ENCODE measurements at regions not wholly inside any gene's neighbourhood (a gene's known extent, or its start where the extent isn't known, plus 50 kb on each side); places are given as distances from the start of the nearest gene placed in this dataset.
"Not testable (repeated sequence)": the region's sequence is repeated elsewhere in the genome, so short reads cannot be mapped to it uniquely, and the experiment has no call there.

DNA sequence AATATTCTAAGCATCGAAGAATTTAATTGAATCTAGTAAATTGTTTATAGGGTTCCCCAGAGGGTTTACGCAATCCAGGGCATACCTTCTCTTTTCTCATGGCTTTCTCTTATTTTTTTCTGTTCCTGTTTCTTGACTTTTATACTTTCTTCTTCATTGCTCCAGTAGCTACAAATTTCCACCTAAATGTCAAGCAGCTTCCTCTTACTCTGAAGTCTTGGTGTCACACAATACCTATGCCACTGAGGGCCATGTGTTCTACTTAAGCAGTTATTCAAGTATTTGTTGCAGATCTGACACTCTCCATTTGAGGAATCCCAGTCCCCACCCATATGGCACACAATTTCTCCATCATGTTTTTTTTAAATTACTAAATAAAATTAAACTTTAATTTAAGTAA, 343.1 kb upstream of the MBL2 start:
- no peak for DNase-seq (ENCODE audit: extremely low spot score, insufficient read length, low read depth)
- no peak for FAIRE-seq

DNA sequence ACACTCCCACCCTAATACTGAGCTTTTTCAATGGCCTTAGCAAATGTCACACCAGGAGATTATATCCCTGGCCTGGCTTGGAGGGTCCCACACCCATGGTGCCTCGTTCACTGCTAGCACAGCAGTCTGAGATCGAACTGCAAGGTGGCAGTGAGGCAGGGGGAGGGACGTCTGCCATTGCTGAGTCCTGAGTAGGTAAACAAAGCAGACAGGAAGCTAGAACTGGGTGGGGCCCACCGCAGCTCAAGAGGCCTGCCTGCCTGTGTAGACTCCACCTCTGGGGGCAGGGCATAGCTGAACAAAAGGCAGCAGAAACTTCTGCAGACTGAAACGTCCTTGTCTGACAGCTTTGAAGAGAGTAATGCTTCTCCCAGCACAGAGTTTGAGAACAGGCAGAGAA, 338.9 kb upstream of the MBL2 start:
- DNase-seq (ENCODE audit: extremely low spot score, insufficient read length, low read depth): no peak
- no peak for FAIRE-seq

DNA sequence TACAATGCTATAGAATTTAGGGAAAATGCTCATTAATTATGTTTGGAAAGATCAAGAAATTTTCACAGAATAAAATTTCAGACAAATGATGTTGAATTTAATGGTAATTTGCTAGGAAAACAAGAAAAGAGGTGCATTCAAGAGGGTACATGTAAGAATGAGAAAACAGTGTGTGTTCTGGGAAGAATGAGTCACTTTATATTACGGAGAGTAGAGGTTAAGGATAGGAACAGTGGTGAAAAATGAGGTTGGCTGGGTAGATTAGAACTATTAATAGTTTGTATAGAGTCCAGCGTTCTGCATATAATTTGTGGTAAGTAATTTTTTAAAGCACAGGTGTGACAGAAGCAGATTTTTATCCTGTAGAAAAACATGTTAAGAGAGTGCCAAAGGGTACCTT, 336.7 kb upstream of the MBL2 start:
- FAIRE-seq: no peak

DNA sequence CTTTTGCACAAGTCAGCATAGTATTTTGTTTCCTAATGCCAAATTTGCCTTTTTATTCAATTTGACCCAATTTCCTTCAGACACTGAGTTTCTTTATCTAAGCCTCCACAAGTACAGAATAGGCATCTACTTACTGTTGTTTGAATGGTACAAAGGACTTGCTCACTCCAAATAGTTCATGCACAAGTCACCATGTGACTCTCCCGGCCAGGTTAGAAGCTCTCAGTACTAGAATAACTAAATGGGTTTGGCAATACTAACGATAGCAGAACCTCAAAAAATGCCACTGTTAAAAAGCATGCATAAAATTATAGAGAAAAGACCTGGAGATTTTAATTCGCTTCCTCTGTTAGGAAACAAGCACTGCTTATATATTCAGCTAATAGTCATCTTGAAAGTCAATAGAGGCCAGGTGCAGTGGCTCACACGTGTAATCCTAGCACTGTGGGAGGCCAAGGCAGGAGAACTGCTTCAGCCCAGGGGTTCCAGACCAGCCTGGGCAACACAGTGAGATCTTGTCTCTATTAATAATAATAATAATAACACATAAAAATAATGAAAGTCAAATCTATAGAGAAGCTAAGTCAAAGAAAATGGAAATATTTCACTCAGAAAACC, 335.8 kb upstream of the MBL2 start:
- FAIRE-seq (no peak), DNase-seq (ENCODE audit: extremely low spot score, insufficient read length, low read depth) (no peak)

More for the DNA sequence above, 336.7 kb upstream of the MBL2 start:
- no peak for DNase-seq (ENCODE audit: extremely low spot score, insufficient read length, low read depth)

DNA sequence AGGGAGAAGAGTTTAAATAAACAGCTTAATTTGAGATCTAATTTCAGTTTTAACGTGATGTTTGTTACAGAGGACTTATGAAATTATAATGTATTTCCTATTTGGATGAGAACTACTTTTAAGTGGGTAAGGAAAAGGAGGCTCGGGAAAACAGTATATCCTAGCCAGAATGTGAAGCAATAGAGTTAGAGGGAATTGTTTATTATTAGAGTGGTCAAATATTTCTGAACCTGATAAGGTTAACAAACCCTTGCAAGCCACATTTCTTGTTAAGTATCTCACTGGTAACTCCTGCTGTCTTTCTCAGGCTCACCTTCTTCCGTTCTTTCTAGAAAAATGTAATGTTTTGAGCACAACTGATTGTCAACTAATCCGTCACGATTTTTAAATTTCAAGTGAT, 335.1 kb upstream of the MBL2 start:
- no peak for FAIRE-seq

DNA sequence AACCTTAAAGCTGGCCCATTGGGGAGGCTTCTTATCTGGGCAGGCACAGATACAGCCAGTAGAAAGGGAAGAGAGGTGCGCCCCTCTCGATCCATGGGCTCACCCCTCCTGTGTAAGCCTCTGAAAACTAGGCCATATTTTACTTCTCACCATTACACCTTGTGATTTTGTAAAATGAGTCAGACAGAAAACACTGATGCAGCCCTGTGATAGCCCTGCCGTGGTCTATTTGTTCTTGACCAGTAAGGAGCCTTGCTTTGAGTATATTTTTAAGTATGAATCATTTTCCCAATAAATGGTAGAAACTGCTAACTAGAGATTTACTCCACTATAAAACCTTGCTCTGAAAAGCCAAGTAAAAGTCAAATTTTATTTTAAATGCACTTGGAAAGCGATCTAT, 329.8 kb upstream of the MBL2 start:
- DNase-seq (ENCODE audit: extremely low spot score, insufficient read length, low read depth) (no peak), FAIRE-seq (no peak)

More for the DNA sequence above, 335.1 kb upstream of the MBL2 start:
- DNase-seq (ENCODE audit: extremely low spot score, insufficient read length, low read depth): no peak

DNA sequence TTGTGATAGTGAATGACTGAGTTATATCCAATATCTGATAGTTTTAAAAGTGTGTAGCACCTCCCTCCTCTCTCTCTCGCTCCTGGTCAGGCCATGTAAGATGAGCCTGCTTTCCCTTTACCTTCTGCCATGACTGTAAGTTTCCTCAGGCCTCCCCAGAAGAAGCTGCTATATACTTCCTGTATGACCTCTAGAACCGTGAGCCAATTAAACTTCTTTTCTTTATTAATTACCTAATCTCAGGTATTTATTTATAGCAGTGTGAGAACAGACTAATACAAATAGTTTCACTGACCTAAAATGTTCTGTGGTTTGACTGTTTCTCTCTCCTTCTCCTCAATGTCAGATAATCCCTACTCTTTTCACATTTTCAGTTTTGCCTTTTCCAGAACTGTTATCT, 321.3 kb upstream of the MBL2 start:
- DNase-seq (ENCODE audit: extremely low spot score, insufficient read length, low read depth) (no peak), FAIRE-seq (no peak)

DNA sequence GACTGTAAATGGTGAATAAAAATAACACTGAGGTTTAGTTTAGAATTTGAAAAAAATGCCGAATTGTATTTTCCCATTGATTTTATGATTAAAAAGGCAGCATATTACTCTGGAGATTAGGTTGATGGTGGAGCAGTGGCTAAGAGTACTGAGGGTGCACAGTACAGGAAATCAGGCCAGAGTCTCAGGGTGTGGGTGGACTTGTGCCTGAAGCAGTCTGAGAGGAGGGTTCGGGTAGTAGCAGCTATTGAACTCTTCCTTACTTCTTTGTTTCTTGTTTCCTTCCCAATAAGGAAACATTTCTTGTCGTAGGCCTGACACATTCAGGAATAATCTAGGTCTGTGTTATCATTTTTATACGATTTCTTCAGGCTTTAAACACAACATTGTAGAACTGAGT, 319.0 kb upstream of the MBL2 start:
- DNase-seq (ENCODE audit: extremely low spot score, insufficient read length, low read depth) (no peak), FAIRE-seq (no peak)

DNA sequence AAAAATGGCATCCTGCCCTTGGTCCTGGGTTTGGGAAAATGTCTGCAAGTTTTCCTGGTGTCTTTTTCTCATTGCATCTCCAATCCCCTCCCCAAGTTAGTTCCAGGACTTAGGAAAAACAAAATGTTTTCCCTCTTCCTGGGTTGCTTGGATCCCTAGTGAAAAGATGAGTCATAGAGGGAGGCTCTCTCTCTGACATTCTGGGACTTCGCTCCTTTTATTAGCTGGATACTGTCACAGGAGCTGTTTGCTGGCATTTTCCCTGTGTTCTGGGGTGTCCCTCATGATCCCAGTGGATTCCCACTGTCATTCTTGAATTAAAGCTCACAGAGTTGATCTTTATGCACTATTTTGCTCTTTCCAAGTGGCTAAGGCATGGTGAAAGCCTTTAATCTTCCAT, 316.4 kb upstream of the MBL2 start:
- no peak for DNase-seq (ENCODE audit: extremely low spot score, insufficient read length, low read depth)
- no peak for FAIRE-seq

DNA sequence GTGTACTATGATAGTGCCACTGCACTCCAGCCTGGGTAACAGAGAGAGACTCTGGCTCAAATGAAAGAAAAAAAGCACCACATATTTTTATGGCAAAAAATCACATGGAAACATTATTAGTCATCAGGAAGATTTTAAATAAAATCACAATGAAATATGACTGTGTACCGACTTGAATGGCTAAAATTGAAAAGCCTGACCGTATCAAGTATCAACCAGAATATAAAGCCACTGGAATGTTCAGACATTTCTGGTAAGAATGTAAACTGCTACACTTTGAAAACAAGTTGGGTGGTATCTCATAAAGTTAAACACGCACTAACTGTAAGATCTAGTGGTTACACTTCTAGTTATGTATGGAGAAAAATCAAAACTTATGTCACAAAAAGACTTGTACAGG, 306.7 kb upstream of the MBL2 start:
- no peak for DNase-seq (ENCODE audit: extremely low spot score, insufficient read length, low read depth)
- no peak for FAIRE-seq

DNA sequence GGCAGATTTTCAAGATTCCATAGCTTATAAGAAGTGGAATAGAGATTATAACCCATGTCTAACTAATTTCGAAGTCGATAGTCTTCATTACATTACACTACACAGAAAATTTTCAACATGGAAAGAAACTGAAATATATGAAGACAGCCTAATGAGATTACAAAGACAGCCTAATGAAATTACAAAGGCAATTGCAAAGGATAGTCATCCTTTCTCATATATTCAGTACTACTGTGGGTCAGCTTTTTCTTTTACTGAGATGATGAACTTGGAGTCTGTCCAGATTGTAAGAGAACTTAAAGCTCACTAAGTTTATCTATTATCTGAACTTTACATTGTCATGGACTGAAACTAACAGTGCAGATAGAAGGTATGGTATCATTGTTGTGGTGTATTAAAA, 304.4 kb upstream of the MBL2 start:
- DNase-seq (ENCODE audit: extremely low spot score, insufficient read length, low read depth) (no peak), FAIRE-seq (no peak)

DNA sequence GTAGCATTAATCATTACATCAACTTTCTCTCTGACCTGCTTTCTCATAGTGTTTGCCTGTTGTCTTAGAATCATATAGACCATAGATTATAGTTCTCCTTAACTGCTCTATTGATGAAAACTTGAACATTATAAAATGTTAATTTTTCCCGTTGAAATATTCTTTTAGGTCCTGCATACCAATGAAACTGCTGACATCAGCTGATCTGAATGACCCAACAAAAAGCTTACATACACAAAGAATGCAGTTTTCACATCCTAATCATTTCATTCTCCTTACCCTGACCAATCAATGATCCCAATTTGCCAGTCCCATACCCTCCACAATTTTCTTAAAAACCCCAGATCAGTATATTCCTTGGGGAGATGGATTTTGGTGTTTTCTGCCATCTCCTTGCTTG, 302.9 kb upstream of the MBL2 start:
- DNase-seq (ENCODE audit: extremely low spot score, insufficient read length, low read depth) (no peak), FAIRE-seq (no peak)

DNA sequence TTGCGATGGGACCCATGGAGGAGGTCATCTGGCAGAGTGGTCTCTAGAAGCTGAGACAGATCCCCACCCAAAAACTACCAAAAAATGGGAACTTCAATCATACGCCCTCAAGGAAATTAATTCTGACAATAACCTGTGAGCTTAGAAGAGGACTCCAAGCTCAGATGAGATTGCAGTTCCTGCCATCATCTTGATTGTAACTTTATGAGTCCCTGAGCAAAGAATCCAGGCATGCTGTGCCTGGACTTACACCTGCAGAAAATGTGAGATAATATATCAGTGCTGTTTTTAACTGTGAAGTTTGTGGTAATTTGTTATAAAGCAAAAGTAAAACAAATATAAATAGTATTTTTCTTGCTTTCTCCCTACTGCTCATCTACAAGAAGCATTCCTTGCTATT, 299.6 kb upstream of the MBL2 start:
- FAIRE-seq: no peak
- no peak for DNase-seq (ENCODE audit: extremely low spot score, insufficient read length, low read depth)

DNA sequence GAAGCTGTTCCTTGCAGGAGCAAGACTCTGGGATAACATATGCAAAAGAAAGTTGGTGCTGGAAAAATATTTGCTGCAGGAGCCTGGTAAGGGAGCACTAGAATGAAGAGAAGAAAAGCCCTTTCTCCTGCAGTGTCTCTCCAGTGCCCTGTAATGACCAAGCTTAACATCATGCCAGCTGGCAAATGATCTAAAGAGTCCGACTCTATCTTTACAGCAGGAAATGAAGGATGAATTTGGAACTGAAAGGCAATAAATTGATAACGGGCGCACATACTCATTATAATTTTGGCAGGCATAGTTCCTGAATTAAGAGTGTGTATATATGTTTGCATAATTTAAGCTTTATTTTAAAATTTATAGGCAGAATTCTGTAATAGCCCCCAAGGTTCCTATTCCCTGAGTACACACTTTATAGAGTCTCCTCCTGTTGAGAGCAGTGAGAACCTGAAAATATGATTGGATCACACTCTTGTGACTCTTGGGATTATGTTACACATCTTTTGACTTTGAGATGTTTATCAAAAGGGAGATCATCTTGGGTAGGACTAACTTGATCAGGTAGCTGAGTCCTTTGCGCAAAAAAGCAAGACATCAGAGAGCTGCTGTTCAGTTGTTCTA, 299.0 kb upstream of the MBL2 start:
- no peak for FAIRE-seq

DNA sequence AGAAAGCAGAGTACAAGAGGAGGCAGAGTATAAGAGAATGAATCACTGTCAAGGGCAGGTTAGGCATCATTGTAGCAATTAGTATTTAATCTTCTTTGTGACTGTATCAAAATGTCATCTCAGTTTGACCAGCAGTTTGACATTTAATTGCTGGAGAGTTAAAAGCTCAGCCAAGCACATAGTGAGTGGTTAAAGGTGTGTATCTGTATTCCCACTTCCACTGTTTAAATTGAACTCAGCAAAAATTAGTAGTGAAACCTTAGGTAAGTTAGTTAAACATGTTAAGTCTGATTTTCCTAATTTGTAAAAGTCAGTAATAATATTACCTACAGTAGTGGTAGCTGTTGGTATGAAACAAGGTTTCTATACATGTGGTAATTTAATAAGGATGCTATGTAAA, 296.4 kb upstream of the MBL2 start:
- DNase-seq (ENCODE audit: extremely low spot score, insufficient read length, low read depth) (no peak), FAIRE-seq (no peak)

More for the DNA sequence above, 299.0 kb upstream of the MBL2 start:
- DNase-seq (ENCODE audit: extremely low spot score, insufficient read length, low read depth): no peak

DNA sequence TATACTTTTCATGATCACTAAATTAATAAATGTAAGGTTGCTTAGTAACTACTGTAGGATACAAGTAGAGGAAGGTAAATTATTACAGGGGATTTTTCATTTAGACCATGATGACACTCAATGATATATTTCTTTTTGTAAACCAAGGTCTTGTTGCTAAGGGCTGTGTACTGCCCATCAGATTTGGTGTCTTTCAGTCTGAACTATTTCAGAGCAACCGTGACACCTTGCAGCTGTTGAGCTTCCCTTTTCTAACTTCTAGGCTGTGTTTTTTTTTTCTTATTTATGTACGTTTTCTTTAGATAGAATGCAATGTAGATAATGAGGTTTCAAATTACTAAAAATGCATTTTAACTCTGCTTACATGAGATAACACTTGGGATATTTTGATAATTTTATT, 292.0 kb upstream of the MBL2 start:
- FAIRE-seq (no peak), DNase-seq (ENCODE audit: extremely low spot score, insufficient read length, low read depth) (no peak)

DNA sequence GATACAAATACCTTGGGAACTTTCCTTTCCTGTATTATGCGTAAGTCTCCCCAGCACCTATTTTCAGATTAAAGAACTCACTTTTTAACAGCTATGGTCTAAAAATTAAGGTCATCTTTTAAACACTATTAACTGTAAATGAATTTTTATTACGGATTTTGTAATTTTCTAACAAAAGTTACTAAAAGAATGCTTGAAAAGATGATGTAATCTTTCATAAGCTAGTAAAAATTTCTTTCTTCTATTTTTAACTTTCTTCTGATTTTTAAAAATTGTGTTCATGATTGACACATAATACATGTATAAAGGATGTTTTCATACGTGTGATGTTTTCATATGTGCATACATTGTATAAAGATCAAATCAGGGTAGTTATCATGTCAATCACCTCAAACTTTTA, 291.2 kb upstream of the MBL2 start:
- FAIRE-seq: no peak
- no peak for DNase-seq (ENCODE audit: extremely low spot score, insufficient read length, low read depth)

DNA sequence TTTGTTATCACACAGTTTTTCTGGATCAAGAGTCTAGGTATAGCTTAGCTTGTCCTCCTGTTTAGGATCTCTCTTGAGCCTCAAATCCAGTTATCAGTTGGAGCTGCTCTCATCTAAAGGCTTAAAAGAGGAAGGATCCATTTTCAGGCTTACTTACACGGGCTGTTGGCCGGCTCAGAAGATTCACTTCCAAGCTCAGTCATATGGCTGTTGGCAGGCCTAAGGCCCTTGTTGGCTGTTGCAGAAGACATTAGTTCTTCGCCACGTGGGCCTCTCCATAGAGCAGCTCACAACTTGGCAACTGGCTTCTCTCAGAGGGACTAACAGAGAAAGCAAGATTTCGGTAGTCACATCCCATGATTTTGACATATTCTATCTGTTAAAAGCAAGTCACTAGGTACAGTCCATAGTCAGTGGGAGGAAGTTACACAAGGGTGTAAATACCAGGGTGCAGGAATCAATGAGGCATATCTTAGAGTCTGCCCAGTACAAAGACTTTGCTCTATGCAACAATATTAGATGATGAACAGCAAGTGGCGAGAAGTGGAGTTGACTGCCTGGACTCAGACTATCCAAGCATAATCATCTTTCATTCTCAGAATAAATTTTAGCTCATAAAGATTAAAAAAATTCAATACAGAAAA, 280.1 kb upstream of the MBL2 start:
- no peak for FAIRE-seq
- DNase-seq (ENCODE audit: extremely low spot score, insufficient read length, low read depth): no peak

DNA sequence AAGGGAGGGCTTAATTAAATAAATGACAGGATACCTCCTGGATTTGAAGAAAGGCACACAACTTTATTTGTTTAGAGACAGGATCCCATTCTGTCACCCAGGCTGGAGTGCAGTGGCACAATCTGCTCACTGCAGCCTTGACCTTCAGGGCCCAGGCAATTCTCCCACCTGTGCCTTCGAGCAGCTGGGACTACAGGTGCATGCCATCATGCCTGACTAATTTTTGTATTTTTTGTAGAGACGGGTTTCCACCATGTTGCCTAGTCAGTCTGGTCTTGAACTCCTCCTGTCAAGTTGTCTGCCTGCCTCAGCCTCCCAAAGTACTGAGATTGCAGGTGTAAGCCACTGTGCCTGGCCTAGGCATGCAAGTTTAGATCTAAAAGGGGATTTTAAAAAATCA, 272.7 kb upstream of the MBL2 start:
- FAIRE-seq (no peak), DNase-seq (ENCODE audit: extremely low spot score, insufficient read length, low read depth) (no peak)

DNA sequence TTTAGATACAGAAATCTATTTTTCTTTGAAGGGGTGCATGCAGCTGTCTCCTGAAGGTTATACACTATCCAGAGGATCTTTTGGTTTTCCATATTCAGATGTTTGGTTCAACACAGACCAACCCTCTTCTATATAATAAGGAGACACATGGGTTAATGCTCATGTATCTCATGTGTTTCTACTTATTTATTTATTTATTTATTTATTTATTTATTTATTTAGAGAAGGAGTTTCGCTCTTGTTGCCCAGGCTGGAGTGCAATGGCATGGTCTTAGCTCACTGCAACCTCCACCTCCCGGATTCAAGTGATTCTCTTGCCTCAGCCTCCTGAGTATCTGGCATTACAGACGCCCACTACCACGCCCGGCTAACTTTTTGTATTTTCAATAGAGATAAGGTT, 263.2 kb upstream of the MBL2 start:
- DNase-seq (ENCODE audit: extremely low spot score, insufficient read length, low read depth); FAIRE-seq: not testable (repeated sequence)

DNA sequence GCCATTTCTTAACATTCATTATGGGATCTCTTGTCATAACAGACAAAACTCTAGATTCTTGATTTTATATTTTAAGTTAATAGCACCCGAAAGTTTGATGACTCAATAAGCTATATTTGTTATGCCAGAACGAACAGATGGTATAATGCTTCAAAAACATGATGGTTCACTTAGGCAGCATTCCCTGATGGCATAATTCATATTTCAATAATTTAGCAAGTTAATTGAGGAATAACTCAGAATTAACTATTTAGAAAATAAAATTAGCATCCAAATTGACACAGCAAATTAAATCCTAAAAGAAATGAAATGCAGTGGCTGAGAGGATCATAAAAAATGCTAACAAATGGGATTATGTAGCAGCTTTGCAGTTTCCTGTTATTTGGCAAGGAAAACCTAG, 260.8 kb upstream of the MBL2 start:
- DNase-seq (ENCODE audit: extremely low spot score, insufficient read length, low read depth) (no peak), FAIRE-seq (no peak)

All from GM18507 (cell line).